HepG2 (cell line): ENCODE measurements at regions not wholly inside any gene's neighbourhood (a gene's known extent, or its start where the extent isn't known, plus 50 kb on each side); places are given as distances from the start of the nearest gene placed in this dataset.

Experiments used
- ATAC-seq: fragments of 200-7000 bp; cut with Tn5 transposase; 3 replicates; pipeline ENCODE4 v1.9.1; 2020; ENCODE audit warnings: mild to moderate bottlenecking, moderate library complexity
- BruUV-seq: library from RNA; stranded (reverse); fragments of 400-500 nt; replicated peaks from 2 replicates; lab custom pipeline; 2021; lab: Mats Ljungman, UMichigan
- CTCF ChIA-PET: fragments of 300-600 bp; formaldehyde crosslinking; extraction: SDS; loops from one replicate; lab custom pipeline; 2021; ENCODE audit warnings: low total read pairs, inconsistent platforms, low intra/inter-chr PET ratio; lab: Yijun Ruan, JAX
- POLR2A ChIA-PET: fragments of 350-600 bp; sonication (Branson Sonifier 250); formaldehyde crosslinking; loops from one replicate; lab custom pipeline; 2020; ENCODE audit warnings: antibody characterized with exemption, inconsistent platforms; lab: Yijun Ruan, JAX
- DNase-seq: peaks from one replicate; pipeline ENCODE4 v3.0.0-alpha.2; 2015; ENCODE audit warnings: low spot score
- FAIRE-seq: peaks from 3 replicates; lab custom pipeline; 2011; peaks lifted over from hg19 to GRCh38; lab: Jason Lieb, UNC
- H2AFZ ChIP-seq: one replicate; pipeline ENCODE4 v1.6.1; 2011; ENCODE audit warnings: low read length, inconsistent platforms
- H3K27ac ChIP-seq: fragments of 300-600 bp; 3 replicates; pipeline ENCODE4 v1.8.0; 2011; ENCODE audit warnings: mixed run types, mild to moderate bottlenecking, mixed read lengths, low read length, inconsistent platforms; ENCODE audit not compliant: insufficient read depth; ENCODE audit errors: extremely low read length
- H3K27me3 ChIP-seq, 2 experiments: fragments of 200-600 bp in 1 of 2; 2 replicates in 1 of 2; 3 replicates in 1 of 2; pipeline versions ENCODE4 v1.6.0 to v1.8.0; 2011; ENCODE audit warnings: low read length in 2 of 2, mild to moderate bottlenecking in 2 of 2, moderate library complexity in 2 of 2, inconsistent platforms in 1 of 2; ENCODE audit not compliant: insufficient read depth in 2 of 2, control insufficient read depth in 1 of 2
- H3K36me3 ChIP-seq, 2 experiments: fragments of 200-600 bp in 1 of 2; replicated peaks in 1 of 2; 2 replicates in 1 of 2; 3 replicates in 1 of 2; pipeline versions ENCODE4 v1.5.1 to v1.8.0; 2011; ENCODE audit warnings: low read length in 2 of 2, inconsistent platforms in 1 of 2; ENCODE audit not compliant: insufficient read depth in 2 of 2, control insufficient read depth in 1 of 2
- H3K4me1 ChIP-seq: 2 replicates; pipeline ENCODE4 v1.5.1; 2012; ENCODE audit warnings: low read length, inconsistent platforms; ENCODE audit not compliant: insufficient read depth
- H3K4me2 ChIP-seq: 2 replicates; pipeline ENCODE4 v1.6.0; 2011; ENCODE audit warnings: low read depth, low read length, inconsistent platforms
- H3K4me3 ChIP-seq, 3 experiments: fragments of 200-600 bp in 1 of 3; sonication (generic), shearing (Covaris generic) in 1 of 3; replicated peaks in 1 of 3; 2 replicates each; pipeline ENCODE4 v1.5.1; 2011 to 2016; ENCODE audit warnings: low read length in 3 of 3, inconsistent platforms in 2 of 3, low read depth in 2 of 3, mild to moderate bottlenecking in 2 of 3, control low read depth in 1 of 3, mixed read lengths in 1 of 3; ENCODE audit not compliant: insufficient read depth in 1 of 3
- H3K79me2 ChIP-seq: one replicate; pipeline ENCODE4 v1.6.1; 2011; ENCODE audit warnings: low read length, inconsistent platforms; ENCODE audit not compliant: insufficient read depth
- H3K9ac ChIP-seq: 2 replicates; pipeline ENCODE4 v1.6.0; 2011; ENCODE audit warnings: mild to moderate bottlenecking, low read depth, low read length, inconsistent platforms; ENCODE audit not compliant: insufficient read depth
- H3K9me3 ChIP-seq: 2 replicates; pipeline ENCODE4 v1.5.1; 2012; ENCODE audit warnings: mild to moderate bottlenecking, low read length
- H4K20me1 ChIP-seq: 2 replicates; pipeline ENCODE4 v1.6.0; 2011; ENCODE audit warnings: inconsistent platforms, mild to moderate bottlenecking, low read length, moderate library complexity; ENCODE audit not compliant: insufficient read depth
- CBX2 ChIP-seq, 2 experiments: fragments of 200-600 bp in 1 of 2; sonication (generic); formaldehyde crosslinking in 1 of 2; IDR thresholded peaks; 2 replicates each; pipeline versions ENCODE4 v1.7.0 to v1.8.1; 2018 to 2022; ENCODE audit warnings: low read depth in 2 of 2, low read length in 1 of 2, mild to moderate bottlenecking in 1 of 2, missing genetic modification reagents in 1 of 2
- DPF2 ChIP-seq: sonication (generic); formaldehyde crosslinking; IDR thresholded peaks from 2 replicates; pipeline ENCODE4 v1.4.0; 2020; ENCODE audit warnings: mild to moderate bottlenecking, low read depth, missing genetic modification reagents, borderline replicate concordance
- EED ChIP-seq: sonication (generic); formaldehyde crosslinking; IDR thresholded peaks from 2 replicates; pipeline ENCODE4 v1.5.0; 2020; ENCODE audit warnings: mild to moderate bottlenecking, missing genetic modification reagents
- GFI1 ChIP-seq: sonication (generic); formaldehyde crosslinking; IDR thresholded peaks from 2 replicates; pipeline ENCODE4 v1.5.0; 2020; ENCODE audit warnings: missing genetic modification reagents, mild to moderate bottlenecking, borderline replicate concordance
- IKZF5 ChIP-seq: IDR thresholded peaks from 2 replicates; pipeline ENCODE4 v1.6.1; 2018; ENCODE audit warnings: missing genetic modification reagents, mild to moderate bottlenecking, missing compliant biosample characterization
- KDM2A ChIP-seq: sonication (generic); formaldehyde crosslinking; IDR thresholded peaks from 2 replicates; pipeline ENCODE4 v1.4.0; 2020; ENCODE audit warnings: low read depth, missing genetic modification reagents, borderline replicate concordance
- NFE2L2 ChIP-seq: fragments of 150-350 bp; IDR thresholded peaks from 2 replicates; pipeline ENCODE4 v1.6.1; 2014; ENCODE audit warnings: low read length
- POLR2AphosphoS2 ChIP-seq: IDR thresholded peaks from 2 replicates; pipeline ENCODE4 v1.6.1; 2011; ENCODE audit warnings: low read depth, low read length, improper control_type of control experiment
- UBTF ChIP-seq: sonication (generic); formaldehyde crosslinking; IDR thresholded peaks from 2 replicates; pipeline ENCODE4 v1.4.0; 2020; ENCODE audit warnings: mild to moderate bottlenecking, missing genetic modification reagents
- ZBTB1 ChIP-seq: sonication (generic); formaldehyde crosslinking; IDR thresholded peaks from 2 replicates; pipeline ENCODE4 v1.4.0; 2020; ENCODE audit warnings: missing genetic modification reagents, borderline replicate concordance
- ZFAT ChIP-seq: sonication (generic); formaldehyde crosslinking; conservative IDR thresholded peaks from 2 replicates; pipeline ENCODE4 v1.8.1; 2023; ENCODE audit warnings: missing genetic modification reagents, inconsistent platforms
- ZNF317 ChIP-seq: sonication (generic); formaldehyde crosslinking; IDR thresholded peaks from 2 replicates; pipeline ENCODE4 v1.5.0; 2020; ENCODE audit warnings: mild to moderate bottlenecking, missing genetic modification reagents
- WGBS: methylation state at CpG from one replicate; pipeline ENCODE4 v1.1.6; 2017; ENCODE audit warnings: low lambda C conversion rate; 5-methylcytosine and 5-hydroxymethylcytosine counted together
- in situ Hi-C: cut with HindIII; loops from 2 replicates; pipeline ENCODE4 v1.10.0; 2017; ENCODE audit warnings: low pct_unique_long_range_greater_than_20kb; ENCODE audit not compliant: extremely low pct_ligation_motif_present
- intact Hi-C: fragments of 100-400 bp; cut with micrococcal nuclease; formaldehyde crosslinking; loops from one replicate; pipeline ENCODE4 v1.10.0; 2022; ENCODE audit not compliant: unreplicated experiment
- TF ChIP-seq, protein P1 (sequence below): sonication (generic); formaldehyde crosslinking; conservative IDR thresholded peaks from 2 replicates; pipeline ENCODE4 v1.5.0; 2020; ENCODE audit warnings: missing genetic modification reagents
- TF ChIP-seq, protein P2 (sequence below): fragments of 450-650 bp; IDR thresholded peaks from 2 replicates; pipeline ENCODE4 v1.6.1; 2017; ENCODE audit warnings: mild to moderate bottlenecking

GRCh38 chr1:223486932-223487886 lies 94.0 kb downstream of the CCDC185 start (continued):
- no peak for TF ChIP-seq DPF2 (CRISPR knock-in tag)
- TF ChIP-seq, protein P1, sequence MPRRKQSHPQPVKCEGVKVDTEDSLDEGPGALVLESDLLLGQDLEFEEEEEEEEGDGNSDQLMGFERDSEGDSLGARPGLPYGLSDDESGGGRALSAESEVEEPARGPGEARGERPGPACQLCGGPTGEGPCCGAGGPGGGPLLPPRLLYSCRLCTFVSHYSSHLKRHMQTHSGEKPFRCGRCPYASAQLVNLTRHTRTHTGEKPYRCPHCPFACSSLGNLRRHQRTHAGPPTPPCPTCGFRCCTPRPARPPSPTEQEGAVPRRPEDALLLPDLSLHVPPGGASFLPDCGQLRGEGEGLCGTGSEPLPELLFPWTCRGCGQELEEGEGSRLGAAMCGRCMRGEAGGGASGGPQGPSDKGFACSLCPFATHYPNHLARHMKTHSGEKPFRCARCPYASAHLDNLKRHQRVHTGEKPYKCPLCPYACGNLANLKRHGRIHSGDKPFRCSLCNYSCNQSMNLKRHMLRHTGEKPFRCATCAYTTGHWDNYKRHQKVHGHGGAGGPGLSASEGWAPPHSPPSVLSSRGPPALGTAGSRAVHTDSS (CRISPR knock-in tag): no peak

GRCh38 chr1:223487887-223488259 lies 94.7 kb downstream of the CCDC185 start:
- Histone ChIP-seq H3K4me1 (no peaks in the 10 kb centered on the region), H3K9me3 (no peaks in the 10 kb centered on the region), H3K36me3 (no peaks in the 10 kb centered on the region), H2AFZ (no peak overlapping the region), H3K27ac (no peak overlapping the region), H3K4me2 (no peak overlapping the region), H3K9ac (no peak overlapping the region), H3K27me3 (peaks cover 0 to 32% of the 10 kb centered on the region in 2 experiments; a peak in 4 of 5 replicates), H3K79me2 (no peaks in the 10 kb centered on the region), H4K20me1 (no peaks in the 10 kb centered on the region), H3K4me3 (no peak overlapping the region)
- POLR2A ChIA-PET: no interaction called here
- in situ Hi-C loops: no loop called here
- no peak for DNase-seq
- no TSS peak for BruUV-seq
- ATAC-seq: no peak
- FAIRE-seq: no peak
- intact Hi-C loops: no loop called here
- WGBS: 48% methylated on average over 5 of the region's 5 CpGs
- CTCF ChIA-PET: no interaction called here
- TF ChIP-seq GFI1 (CRISPR knock-in tag): no peak
- no peak for TF ChIP-seq CBX2 (IDR thresholded peaks at IDR 0.05; ENCODE audit: low read depth, low read length)
- TF ChIP-seq CBX2 (CRISPR knock-in tag; IDR thresholded peaks at IDR 0.05; ENCODE audit: low read depth): no peak
- no peak for TF ChIP-seq UBTF
- TF ChIP-seq ZBTB1: no peak
- TF ChIP-seq ZFAT (CRISPR knock-in tag): no peak
- no peak for TF ChIP-seq IKZF5 (CRISPR knock-in tag)
- TF ChIP-seq NFE2L2: no peak
- TF ChIP-seq POLR2AphosphoS2: no peak
- TF ChIP-seq ZNF317 (CRISPR knock-in tag): no peak
- no peak for TF ChIP-seq KDM2A (CRISPR knock-in tag)
- TF ChIP-seq, protein P2, sequence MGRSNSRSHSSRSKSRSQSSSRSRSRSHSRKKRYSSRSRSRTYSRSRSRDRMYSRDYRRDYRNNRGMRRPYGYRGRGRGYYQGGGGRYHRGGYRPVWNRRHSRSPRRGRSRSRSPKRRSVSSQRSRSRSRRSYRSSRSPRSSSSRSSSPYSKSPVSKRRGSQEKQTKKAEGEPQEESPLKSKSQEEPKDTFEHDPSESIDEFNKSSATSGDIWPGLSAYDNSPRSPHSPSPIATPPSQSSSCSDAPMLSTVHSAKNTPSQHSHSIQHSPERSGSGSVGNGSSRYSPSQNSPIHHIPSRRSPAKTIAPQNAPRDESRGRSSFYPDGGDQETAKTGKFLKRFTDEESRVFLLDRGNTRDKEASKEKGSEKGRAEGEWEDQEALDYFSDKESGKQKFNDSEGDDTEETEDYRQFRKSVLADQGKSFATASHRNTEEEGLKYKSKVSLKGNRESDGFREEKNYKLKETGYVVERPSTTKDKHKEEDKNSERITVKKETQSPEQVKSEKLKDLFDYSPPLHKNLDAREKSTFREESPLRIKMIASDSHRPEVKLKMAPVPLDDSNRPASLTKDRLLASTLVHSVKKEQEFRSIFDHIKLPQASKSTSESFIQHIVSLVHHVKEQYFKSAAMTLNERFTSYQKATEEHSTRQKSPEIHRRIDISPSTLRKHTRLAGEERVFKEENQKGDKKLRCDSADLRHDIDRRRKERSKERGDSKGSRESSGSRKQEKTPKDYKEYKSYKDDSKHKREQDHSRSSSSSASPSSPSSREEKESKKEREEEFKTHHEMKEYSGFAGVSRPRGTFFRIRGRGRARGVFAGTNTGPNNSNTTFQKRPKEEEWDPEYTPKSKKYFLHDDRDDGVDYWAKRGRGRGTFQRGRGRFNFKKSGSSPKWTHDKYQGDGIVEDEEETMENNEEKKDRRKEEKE: no peak
- TF ChIP-seq EED: no peak
